ENCODE measurements at regions not wholly inside any gene's neighbourhood (a gene's known extent, or its start where the extent isn't known, plus 50 kb on each side); places are given as distances from the start of the nearest gene placed in this dataset.

DNA sequence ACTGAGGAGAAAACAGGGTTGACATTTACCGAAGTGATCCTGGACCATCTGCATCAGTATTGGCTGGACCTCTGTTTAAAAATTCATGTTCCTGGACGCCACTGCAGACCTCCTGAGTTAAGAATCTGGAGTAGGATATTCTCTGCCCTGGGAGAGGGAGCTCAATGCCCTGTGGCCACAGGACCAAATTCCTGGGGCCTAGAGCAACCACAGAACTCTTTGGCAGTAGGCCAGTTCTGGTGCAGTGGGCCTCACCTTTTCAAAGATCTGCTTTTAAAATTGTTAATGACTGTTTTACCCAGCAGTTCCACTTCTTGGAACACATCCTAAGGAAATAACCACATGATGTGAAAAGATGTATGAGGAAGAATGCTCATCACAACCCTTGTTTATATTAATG lies 133.3 kb upstream of the ADPGK start:
- no peak for TF ChIP-seq CTCF (conservative IDR thresholded peaks at IDR 0.05)
- no peak for TF ChIP-seq EZH2 (IDR thresholded peaks at IDR 0.05; ENCODE audit: low read depth)
